ENCODE measurements at regions not wholly inside any gene's neighbourhood (a gene's known extent, or its start where the extent isn't known, plus 50 kb on each side); places are given as distances from the start of the nearest gene placed in this dataset.

GRCh38 chr12:81819991-81820633 is 61.0 kb upstream of the PPFIA2 start:
- Histone ChIP-seq H3K4me1 (ENCODE audit: low read length) (no peaks in the 10 kb centered on the region), H2AFZ (ENCODE audit: low read depth, low read length) (no peak overlapping the region), H3K27ac (ENCODE audit: low read length) (no peak overlapping the region), H3K36me3 (replicated peaks; ENCODE audit: low read depth, low read length) (no peaks in the 10 kb centered on the region), H3K27me3 (ENCODE audit: low read depth, low read length) (peaks cover 12% of the 10 kb centered on the region), H3K9me3 (ENCODE audit: insufficient read depth, low read length) (no peaks in the 10 kb centered on the region), H3K4me2 (ENCODE audit: low read length) (no peak overlapping the region), H3K9ac (ENCODE audit: low read length) (no peak overlapping the region), H4K20me1 (ENCODE audit: insufficient read depth, low read length) (no peaks in the 10 kb centered on the region), H3K79me2 (ENCODE audit: low read length) (no peaks in the 10 kb centered on the region), H3K4me3 (ENCODE audit: low read length) (no peak overlapping the region)
- no peak for TF ChIP-seq EZH2phosphoT487 (IDR thresholded peaks at IDR 0.05; ENCODE audit: low read depth)
- TF ChIP-seq CTCF (IDR thresholded peaks at IDR 0.05; ENCODE audit: low read depth, low read length), result no peak

GRCh38 chr12:81815611-81816010 is 56.5 kb upstream of the PPFIA2 start:
- no peak overlapping the region for H3K4me2 ChIP-seq (ENCODE audit: low read length)
- peaks cover 4% of the 10 kb centered on the region; the same call in 1 of the 2 replicates for H3K4me1 ChIP-seq (ENCODE audit: low read length)
- H3K9ac ChIP-seq (ENCODE audit: low read length), result no peak overlapping the region
- H3K4me3 ChIP-seq (ENCODE audit: low read length), result no peak overlapping the region
- no peaks in the 10 kb centered on the region for H3K79me2 ChIP-seq (ENCODE audit: low read length)
- peaks cover 50% of the 10 kb centered on the region for H3K27me3 ChIP-seq (ENCODE audit: low read depth, low read length)
- TF ChIP-seq CTCF (IDR thresholded peaks at IDR 0.05; ENCODE audit: low read depth, low read length) (no peak), EZH2phosphoT487 (IDR thresholded peaks at IDR 0.05; ENCODE audit: low read depth) (no peak)
- H3K36me3 ChIP-seq (replicated peaks; ENCODE audit: low read depth, low read length), result no peaks in the 10 kb centered on the region
- peaks cover 4% of the 10 kb centered on the region; the same call in 1 of the 2 replicates for H3K9me3 ChIP-seq (ENCODE audit: insufficient read depth, low read length)
- H2AFZ ChIP-seq (ENCODE audit: low read depth, low read length), result no peak overlapping the region
- H4K20me1 ChIP-seq (ENCODE audit: insufficient read depth, low read length), result 0 out of 2 replicates have a peak, but pooled peaks cover 6% of the 10 kb centered on the region
- no peak overlapping the region for H3K27ac ChIP-seq (ENCODE audit: low read length)

GRCh38 chr12:81811778-81812125 is 52.6 kb upstream of the PPFIA2 start:
- Histone ChIP-seq H3K36me3 (replicated peaks; ENCODE audit: low read depth, low read length) (no peaks in the 10 kb centered on the region), H3K4me1 (ENCODE audit: low read length) (peaks cover 23% of the 10 kb centered on the region), H3K27me3 (ENCODE audit: low read depth, low read length) (peaks cover 70% of the 10 kb centered on the region), H3K27ac (ENCODE audit: low read length) (no peak overlapping the region), H3K9me3 (ENCODE audit: insufficient read depth, low read length) (peaks cover 4% of the 10 kb centered on the region), H3K4me2 (ENCODE audit: low read length) (no peak overlapping the region), H2AFZ (ENCODE audit: low read depth, low read length) (no peak overlapping the region), H4K20me1 (ENCODE audit: insufficient read depth, low read length) (peaks cover 14% of the 10 kb centered on the region), H3K79me2 (ENCODE audit: low read length) (no peaks in the 10 kb centered on the region), H3K9ac (ENCODE audit: low read length) (no peak overlapping the region), H3K4me3 (ENCODE audit: low read length) (no peak overlapping the region)
- TF ChIP-seq EZH2phosphoT487 (IDR thresholded peaks at IDR 0.05; ENCODE audit: low read depth) (no peak), CTCF (IDR thresholded peaks at IDR 0.05; ENCODE audit: low read depth, low read length) (no peak)

- H3K9me3 ChIP-seq (ENCODE audit: insufficient read depth, low read length), result peaks cover 4% of the 10 kb centered on the region
- no peak for TF ChIP-seq EZH2phosphoT487 (IDR thresholded peaks at IDR 0.05; ENCODE audit: low read depth)
Observed at GRCh38 chr12:81811061-81811777, 52.1 kb upstream of the PPFIA2 start.

More at GRCh38 chr12:81811061-81811777, 52.1 kb upstream of the PPFIA2 start:
- H3K27ac ChIP-seq (ENCODE audit: low read length), result no peak overlapping the region
- H3K9ac ChIP-seq (ENCODE audit: low read length), result no peak overlapping the region
- H3K4me3 ChIP-seq (ENCODE audit: low read length), result no peak overlapping the region
- peaks cover 14% of the 10 kb centered on the region for H4K20me1 ChIP-seq (ENCODE audit: insufficient read depth, low read length)
- H3K4me1 ChIP-seq (ENCODE audit: low read length), result peaks cover 23% of the 10 kb centered on the region
- H2AFZ ChIP-seq (ENCODE audit: low read depth, low read length), result no peak overlapping the region
- no peaks in the 10 kb centered on the region for H3K36me3 ChIP-seq (replicated peaks; ENCODE audit: low read depth, low read length)
- peaks cover 76% of the 10 kb centered on the region for H3K27me3 ChIP-seq (ENCODE audit: low read depth, low read length)
- H3K4me2 ChIP-seq (ENCODE audit: low read length), result no peak overlapping the region
- H3K79me2 ChIP-seq (ENCODE audit: low read length), result no peaks in the 10 kb centered on the region
